Hepatocyte (in vitro differentiated cells): ENCODE measurements at regions not wholly inside any gene's neighbourhood (a gene's known extent, or its start where the extent isn't known, plus 50 kb on each side); places are given as distances from the start of the nearest gene placed in this dataset.

ENCODE experiments used
- DNase-seq: peaks from one replicate; pipeline ENCODE4 v3.0.0-alpha.2; 2016; ENCODE audit warnings: low spot score
- H2AFZ ChIP-seq: fragments of 200-600 bp; sonication (generic); 2 replicates; pipeline ENCODE4 v1.6.0; 2016; ENCODE audit warnings: antibody characterized with exemption, mild to moderate bottlenecking
- H3K27ac ChIP-seq: fragments of 200-600 bp; sonication (generic); 2 replicates; pipeline ENCODE4 v1.5.1; 2016; ENCODE audit warnings: mild to moderate bottlenecking
- H3K27me3 ChIP-seq: fragments of 200-600 bp; sonication (generic); 2 replicates; pipeline ENCODE4 v1.6.1; 2016
- H3K36me3 ChIP-seq: fragments of 200-600 bp; sonication (generic); replicated peaks from 2 replicates; pipeline ENCODE4 v1.5.1; 2016; ENCODE audit warnings: low read depth; ENCODE audit not compliant: insufficient read depth
- H3K4me1 ChIP-seq: fragments of 200-600 bp; sonication (generic); 2 replicates; pipeline ENCODE4 v1.5.1; 2016; ENCODE audit warnings: mild to moderate bottlenecking, moderate library complexity; ENCODE audit not compliant: insufficient read depth
- H3K4me2 ChIP-seq: fragments of 200-600 bp; sonication (generic); 2 replicates; pipeline ENCODE4 v1.6.0; 2016
- H3K4me3 ChIP-seq: fragments of 200-600 bp; sonication (generic); 2 replicates; pipeline ENCODE4 v1.5.1; 2016; ENCODE audit warnings: mild to moderate bottlenecking
- H3K79me2 ChIP-seq: fragments of 200-600 bp; sonication (generic); 2 replicates; pipeline ENCODE4 v1.6.0; 2017; ENCODE audit warnings: mild to moderate bottlenecking
- H3K9me2 ChIP-seq: fragments of 200-600 bp; sonication (generic); replicated peaks from 2 replicates; pipeline ENCODE4 v1.6.0; 2017; ENCODE audit warnings: mild to moderate bottlenecking; ENCODE audit not compliant: insufficient read depth
- H3K9me3 ChIP-seq: fragments of 200-600 bp; sonication (generic); 2 replicates; pipeline ENCODE4 v1.5.1; 2016; ENCODE audit warnings: low read depth, mild to moderate bottlenecking
- H4K20me1 ChIP-seq: fragments of 200-600 bp; sonication (generic); 2 replicates; pipeline ENCODE4 v1.6.0; 2016; ENCODE audit warnings: mild to moderate bottlenecking; ENCODE audit not compliant: insufficient read depth, poor library complexity, severe bottlenecking
- CTCF ChIP-seq: fragments of 200-600 bp; sonication (generic); IDR thresholded peaks from 2 replicates; pipeline ENCODE4 v1.5.1; 2016; ENCODE audit warnings: antibody characterized with exemption, mild to moderate bottlenecking; ENCODE audit not compliant: poor library complexity
- EZH2 ChIP-seq: fragments of 200-600 bp; sonication (generic); IDR thresholded peaks from 2 replicates; pipeline ENCODE4 v1.6.1; 2016; ENCODE audit warnings: antibody characterized with exemption, mild to moderate bottlenecking, borderline replicate concordance
- EZH2phosphoT487 ChIP-seq: fragments of 200-600 bp; sonication (generic); IDR thresholded peaks from one replicate; pipeline ENCODE4 v1.6.1; 2018; ENCODE audit warnings: antibody characterized with exemption, mild to moderate bottlenecking, low read depth, moderate library complexity; ENCODE audit not compliant: unreplicated experiment, severe bottlenecking
- WGBS: methylation state at CpG from one replicate; pipeline ENCODE4 v1.1.6; 2016; ENCODE audit warnings: low lambda C conversion rate; ENCODE audit errors: missing lambda C conversion rate; 5-methylcytosine and 5-hydroxymethylcytosine counted together

GRCh38 chr4:138770818-138771217, 244.8 kb upstream of the NOCT start:
- Histone ChIP-seq H3K4me2 (no peak overlapping the region), H3K4me1 (peaks cover 10% of the 10 kb centered on the region), H3K9me3 (no peaks in the 10 kb centered on the region), H3K27ac (no peak overlapping the region), H3K27me3 (no peaks in the 10 kb centered on the region), H3K79me2 (no peaks in the 10 kb centered on the region), H4K20me1 (no peaks in the 10 kb centered on the region), H3K36me3 (no peaks in the 10 kb centered on the region), H3K4me3 (no peak overlapping the region), H3K9me2 (no peaks in the 10 kb centered on the region), H2AFZ (no peak overlapping the region)
- 86% methylated on average over 4 of the region's 4 CpGs for WGBS
- DNase-seq = no peak
- TF ChIP-seq CTCF (no peak), EZH2phosphoT487 (no peak), EZH2 (no peak)

- DNase-seq = no peak
- Histone ChIP-seq H3K27ac (no peak overlapping the region), H3K4me1 (no peaks in the 10 kb centered on the region), H3K4me3 (no peak overlapping the region), H3K79me2 (no peaks in the 10 kb centered on the region), H3K36me3 (no peaks in the 10 kb centered on the region), H3K4me2 (no peak overlapping the region), H2AFZ (no peak overlapping the region), H3K9me2 (no peaks in the 10 kb centered on the region), H3K9me3 (no peaks in the 10 kb centered on the region), H4K20me1 (no peaks in the 10 kb centered on the region), H3K27me3 (no peaks in the 10 kb centered on the region)
- no peak for TF ChIP-seq CTCF
- no peak for TF ChIP-seq EZH2
- no peak for TF ChIP-seq EZH2phosphoT487
- WGBS = 89% methylated on average over 8 of the region's 8 CpGs
These were observed 249.2 kb upstream of the NOCT start for GRCh38 chr4:138766332-138766731.

GRCh38 chr4:138765442-138765841, 250.1 kb upstream of the NOCT start:
- no peak overlapping the region for H3K27ac ChIP-seq
- no peak overlapping the region for H3K4me2 ChIP-seq
- no peak overlapping the region for H2AFZ ChIP-seq
- WGBS = 96% methylated on average over 3 of the region's 3 CpGs
- no peaks in the 10 kb centered on the region for H3K27me3 ChIP-seq
- H3K4me3 ChIP-seq = no peak overlapping the region
- H3K36me3 ChIP-seq = no peaks in the 10 kb centered on the region
- TF ChIP-seq EZH2phosphoT487 = no peak
- TF ChIP-seq EZH2 = no peak
- TF ChIP-seq CTCF = no peak
- no peaks in the 10 kb centered on the region for H3K79me2 ChIP-seq
- H3K4me1 ChIP-seq = no peaks in the 10 kb centered on the region
- no peaks in the 10 kb centered on the region for H3K9me2 ChIP-seq
- no peak for DNase-seq
- H3K9me3 ChIP-seq = no peaks in the 10 kb centered on the region
- no peaks in the 10 kb centered on the region for H4K20me1 ChIP-seq

- WGBS = 97% methylated on average over 1 of the region's 1 CpG
- Histone ChIP-seq H3K4me3 (no peak overlapping the region), H2AFZ (no peak overlapping the region), H3K79me2 (no peaks in the 10 kb centered on the region), H3K27ac (no peak overlapping the region), H3K9me2 (no peaks in the 10 kb centered on the region), H3K9me3 (no peaks in the 10 kb centered on the region), H3K4me1 (no peaks in the 10 kb centered on the region), H3K4me2 (no peak overlapping the region), H3K27me3 (no peaks in the 10 kb centered on the region), H4K20me1 (no peaks in the 10 kb centered on the region), H3K36me3 (no peaks in the 10 kb centered on the region)
- no peak for TF ChIP-seq EZH2
- no peak for TF ChIP-seq EZH2phosphoT487
- no peak for TF ChIP-seq CTCF
- no peak for DNase-seq
These were observed 253.9 kb upstream of the NOCT start for GRCh38 chr4:138761638-138762220.
